Activated CD8-positive, alpha-beta memory T cell treated with anti-CD3 and anti-CD28 coated beads for 1 hour (primary cell): ENCODE measurements at regions not wholly inside any gene's neighbourhood (a gene's known extent, or its start where the extent isn't known, plus 50 kb on each side); places are given as distances from the start of the nearest gene placed in this dataset.
A peak's percentile ranks its signal among the peaks of the same experiment; 100 is the strongest.

ENCODE experiments used
- DNase-seq, 2 donors: peaks; one replicate each; pipeline ENCODE4 v3.0.0-alpha.2; 2020; ENCODE audit warnings: low read depth in 1 of 2; ENCODE audit errors: extremely low read depth in 1 of 2

GRCh38 chr14:94717808-94718207 is 52.1 kb downstream of the GSC start:
- DNase-seq = no peak

GRCh38 chr14:94716976-94717375 is 52.9 kb downstream of the GSC start:
- DNase-seq = no peak

- DNase-seq = no peak
Observed at GRCh38 chr14:94713115-94713514, 56.8 kb downstream of the GSC start.

DNA sequence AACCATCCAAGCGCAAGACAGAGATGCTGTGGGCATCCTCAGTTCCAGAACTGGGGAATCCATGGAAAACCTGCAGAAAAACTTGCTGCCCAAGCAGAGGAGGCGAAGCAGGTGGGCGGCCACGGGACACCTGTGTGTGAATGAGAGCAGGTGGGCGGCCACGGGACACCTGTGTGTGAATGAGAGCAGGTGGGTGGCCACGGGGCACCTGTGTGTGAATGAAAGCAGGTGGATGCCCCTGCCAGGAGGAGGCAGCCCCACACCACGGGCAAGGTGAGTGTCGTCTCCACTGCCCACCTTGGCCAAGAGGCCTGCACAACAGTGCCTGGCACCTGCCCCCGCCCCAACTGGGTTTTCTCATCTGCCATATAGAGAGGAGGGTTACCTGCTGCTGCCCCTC is 59.2 kb downstream of the GSC start:
- DNase-seq = no peak

GRCh38 chr14:94707494-94707893 is 62.4 kb downstream of the GSC start:
- DNase-seq = no peak

DNA sequence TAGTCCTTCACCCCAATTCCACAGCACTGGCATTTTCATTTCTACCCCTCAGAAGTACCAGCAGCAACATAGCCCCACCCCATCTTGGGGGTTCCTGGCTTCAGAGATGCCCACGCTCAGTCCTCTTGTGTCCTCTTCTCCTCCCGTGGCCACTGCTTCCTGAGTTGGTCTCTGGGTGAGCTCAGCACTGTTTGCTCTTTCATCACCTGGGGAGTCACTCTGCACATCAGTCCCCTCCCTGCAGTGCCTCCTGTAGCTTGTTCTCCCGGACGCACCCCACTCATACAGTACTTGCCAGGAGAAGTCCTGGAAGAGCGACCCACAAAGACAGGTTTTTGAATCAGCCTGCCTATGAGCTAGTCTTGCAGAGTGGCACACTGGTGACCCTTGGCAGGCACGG is 63.8 kb downstream of the GSC start:
- no peak for DNase-seq

DNA sequence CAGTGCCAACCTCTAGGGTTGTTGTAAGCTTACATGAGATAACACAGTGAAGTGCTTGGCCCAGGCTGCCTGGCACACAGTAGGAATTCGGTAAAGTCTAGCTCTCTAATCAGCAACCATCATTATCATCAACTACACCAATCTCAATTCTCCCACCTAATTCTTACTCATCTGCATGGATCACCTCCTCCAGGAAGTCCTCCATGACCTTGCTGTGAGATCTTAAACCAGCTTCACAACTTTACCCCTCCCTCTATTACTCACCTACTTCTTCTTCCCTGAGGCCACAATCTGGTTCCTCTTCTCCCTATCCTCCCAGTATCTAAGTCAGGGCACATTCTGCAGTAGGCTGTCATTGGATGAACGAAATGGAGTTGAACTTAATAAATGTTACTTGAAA is 67.3 kb downstream of the GSC start:
- DNase-seq = no peak

DNA sequence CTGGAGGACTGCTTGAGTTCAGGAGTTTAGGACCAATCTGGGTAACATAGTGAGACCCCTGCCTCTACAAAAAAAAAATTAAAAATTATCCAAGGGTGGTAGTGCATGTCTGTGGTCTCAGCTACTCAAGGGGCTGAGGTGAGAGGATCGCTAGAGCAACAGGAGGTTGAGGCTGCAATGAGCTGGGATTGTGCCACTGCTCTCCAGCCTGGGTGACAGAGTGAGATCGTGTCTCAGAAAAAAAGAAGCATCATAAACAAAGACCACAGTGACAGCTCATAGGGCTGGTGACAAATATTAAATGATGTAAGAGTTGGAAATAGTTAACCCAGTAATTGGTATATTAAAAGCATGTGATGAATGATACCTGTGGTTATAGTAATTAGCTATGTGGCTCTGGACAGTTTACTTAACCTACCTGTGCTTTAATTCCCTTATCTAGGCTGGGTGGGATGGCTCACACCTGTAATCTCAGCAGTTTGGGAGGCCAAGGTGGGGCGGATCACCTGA is 68.0 kb downstream of the GSC start:
- DNase-seq = no peak

- no peak for DNase-seq
Observed at GRCh38 chr14:94700336-94700735, 69.6 kb downstream of the GSC start.

- no peak for DNase-seq
Observed at GRCh38 chr14:94699831-94700230, 70.1 kb downstream of the GSC start.

DNA sequence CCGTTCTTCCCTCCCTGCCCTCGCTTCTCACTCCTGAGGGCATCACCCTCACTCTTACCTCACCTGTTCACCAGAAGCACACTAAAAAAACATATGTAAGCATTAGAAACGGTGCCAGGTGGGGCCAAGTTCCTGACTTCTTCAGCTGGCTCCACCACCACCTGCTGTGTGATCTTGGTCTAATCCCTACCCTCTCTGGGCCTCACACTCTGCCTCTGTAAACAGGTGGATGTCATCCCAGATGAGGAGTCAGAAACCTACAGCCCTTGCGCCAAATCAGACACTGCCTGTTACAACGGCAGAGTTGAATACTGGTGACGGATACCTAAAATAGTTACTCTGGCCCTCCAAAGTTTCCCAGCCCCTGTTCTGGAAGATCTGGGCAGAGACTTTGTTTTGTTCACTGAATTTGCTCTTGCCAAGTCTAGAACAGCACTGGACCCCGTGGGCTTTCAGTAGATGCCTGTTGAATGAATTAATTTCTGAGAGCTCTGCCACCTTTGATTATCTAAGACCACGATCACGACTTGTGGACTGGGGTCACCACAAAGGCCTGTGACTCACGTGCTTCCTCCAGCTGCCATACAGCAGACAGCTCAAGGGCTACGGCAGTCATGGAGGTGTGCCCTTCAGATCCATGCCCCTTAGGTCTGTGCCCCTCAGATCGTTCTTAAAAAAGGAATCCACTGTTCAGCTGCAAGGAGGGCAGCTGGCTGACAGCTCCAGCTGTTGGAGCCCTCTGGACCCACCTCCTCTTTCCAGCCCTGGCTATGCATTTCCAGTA is 71.9 kb downstream of the GSC start:
- no peak for DNase-seq

DNA sequence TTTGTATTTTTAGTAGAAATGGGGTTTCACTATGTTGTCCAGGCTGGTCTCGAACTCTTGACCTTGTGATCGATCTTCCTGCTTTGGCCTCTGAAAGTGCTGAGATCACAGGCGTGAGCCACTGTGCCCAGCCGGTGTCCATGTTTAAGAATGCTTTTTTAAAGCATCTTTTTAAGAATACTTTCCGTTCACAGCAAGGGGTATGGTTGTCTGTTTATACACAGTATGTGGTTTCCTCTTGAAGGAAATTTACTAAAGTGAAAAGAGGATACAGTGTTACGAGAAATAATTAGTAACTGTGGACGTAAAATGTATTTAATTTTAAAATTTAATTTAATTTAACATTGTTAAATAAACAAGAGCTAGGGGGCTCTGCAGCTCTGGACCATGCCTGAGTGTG is 73.4 kb downstream of the GSC start:
- no peak for DNase-seq

DNA sequence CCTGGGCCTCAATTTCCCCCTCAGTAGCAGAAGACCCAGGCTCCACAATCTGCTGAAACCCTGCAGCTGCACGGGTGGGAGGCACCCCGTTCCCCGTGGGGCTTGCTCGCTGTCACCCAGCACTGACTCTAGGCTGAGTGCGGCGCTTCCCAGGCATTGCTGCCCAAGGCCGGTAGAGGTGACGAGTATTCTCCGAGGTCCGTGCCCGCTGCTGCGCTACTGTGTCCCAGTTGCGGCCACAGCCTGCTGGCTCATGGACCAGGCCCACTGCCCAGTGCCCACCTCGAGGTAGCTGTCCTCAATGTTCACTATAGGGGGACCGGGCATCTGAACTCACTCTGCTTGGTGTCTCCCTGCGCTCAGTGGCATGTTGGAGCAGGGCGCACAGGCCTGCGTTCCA is 74.7 kb downstream of the GSC start:
- DNase-seq = no peak

GRCh38 chr14:94691660-94692034 is 78.3 kb downstream of the GSC start:
- no peak for DNase-seq

- no peak for DNase-seq
Observed at GRCh38 chr14:94690896-94691659, 78.8 kb downstream of the GSC start.

- DNase-seq = no peak
Observed at GRCh38 chr14:94690486-94690885, 78.3 kb downstream of the SERPINA3 start.

DNA sequence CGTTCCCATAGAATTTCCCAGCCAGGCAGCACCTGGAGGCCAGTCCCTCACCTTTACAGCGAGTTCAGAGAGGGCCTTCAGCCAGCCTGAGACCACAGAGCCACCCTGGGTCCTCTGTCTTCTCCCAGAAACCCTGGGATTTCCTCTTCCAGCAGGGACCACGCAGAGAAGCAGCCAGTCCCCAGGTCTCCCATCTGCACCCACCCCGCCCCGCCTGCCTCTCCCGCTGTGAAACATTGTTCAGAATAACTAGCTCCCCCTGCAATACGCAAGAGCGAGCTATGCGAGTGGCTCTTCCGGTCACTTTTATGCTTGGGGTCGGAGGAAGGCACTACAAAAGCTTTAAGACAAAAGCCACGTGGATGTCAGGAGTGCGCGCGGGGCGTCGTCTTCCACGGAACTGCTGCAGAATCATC is 77.8 kb downstream of the SERPINA3 start:
- no peak for DNase-seq

DNA sequence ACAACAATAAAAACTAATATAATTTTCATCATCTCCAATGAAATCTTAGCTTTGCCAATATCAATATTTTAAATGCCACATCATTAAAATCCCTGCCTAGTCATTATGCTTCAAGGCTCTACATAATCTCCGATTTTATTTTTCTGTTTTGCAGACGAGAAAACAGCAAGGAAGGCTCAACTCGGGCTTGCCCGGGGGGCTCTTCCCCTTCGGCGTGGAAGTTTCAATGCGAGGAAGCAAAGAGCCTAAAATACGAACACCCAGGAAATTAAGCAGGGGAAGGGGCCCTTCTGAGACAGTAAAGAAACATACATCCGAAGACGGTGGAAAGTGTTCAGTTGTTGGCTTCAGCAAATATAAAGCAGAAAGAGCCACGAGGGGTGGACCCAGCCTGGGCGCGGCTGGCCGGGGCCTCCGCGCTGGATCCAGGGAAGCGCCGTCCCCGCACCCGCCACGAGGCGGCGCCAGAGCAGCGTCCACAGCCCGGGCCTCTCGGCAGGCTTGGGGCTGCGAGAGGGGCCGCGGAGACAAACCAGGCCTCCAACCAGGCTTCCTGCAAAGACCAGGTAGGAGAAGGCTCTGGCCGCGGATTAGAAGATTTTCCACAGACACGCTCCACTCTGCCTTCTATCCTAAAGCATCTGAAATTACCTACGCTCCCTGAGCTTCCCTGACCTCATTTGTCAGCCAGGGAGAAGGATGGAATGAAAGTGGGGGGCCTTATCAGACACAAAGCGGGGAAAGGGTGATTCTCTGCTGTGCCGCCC is 77.2 kb downstream of the SERPINA3 start:
- DNase-seq = peak in 1 of 2 donors; percentile 35

GRCh38 chr14:94686511-94687160 is 74.4 kb downstream of the SERPINA3 start:
- DNase-seq = no peak

DNA sequence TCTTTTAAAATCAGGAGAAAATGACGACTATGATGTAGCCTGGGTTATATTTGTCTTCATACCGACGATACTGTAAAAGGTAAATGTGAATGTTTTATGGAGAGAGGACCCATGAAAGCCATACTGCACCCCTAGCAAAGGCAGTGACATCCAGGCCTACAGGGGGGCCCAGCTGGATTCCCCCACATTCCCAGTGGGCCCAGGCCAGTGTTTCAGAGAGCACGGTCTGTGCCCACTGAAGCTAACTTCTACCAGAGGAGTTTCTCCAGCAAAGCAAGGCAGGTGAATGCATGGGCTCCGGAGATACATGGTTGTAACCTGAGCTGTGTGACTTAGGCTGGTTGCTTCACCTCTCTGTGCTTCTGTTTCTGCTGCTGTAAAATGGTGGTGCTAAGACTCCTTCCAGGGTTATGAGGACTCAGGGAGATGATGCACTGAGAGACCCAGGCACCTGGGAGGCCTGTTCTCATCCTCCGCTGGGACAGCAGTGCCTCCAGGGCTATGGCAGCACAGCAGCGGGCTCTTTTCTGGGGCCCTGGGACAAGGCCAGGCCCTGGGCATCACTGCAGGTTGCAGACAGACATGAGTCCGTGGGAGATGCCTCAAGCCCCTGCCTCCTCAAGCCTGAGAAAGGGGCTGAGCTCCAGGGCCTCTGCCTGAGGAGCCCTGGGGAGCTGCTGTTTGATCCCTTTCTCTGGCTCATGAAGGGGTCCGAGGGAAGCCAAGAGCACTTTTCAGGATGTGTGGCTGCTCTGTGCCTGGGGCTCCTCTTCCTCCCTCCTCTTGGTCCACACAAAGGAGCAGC is 73.7 kb downstream of the SERPINA3 start:
- no peak for DNase-seq
